ENCODE measurements at regions not wholly inside any gene's neighbourhood (a gene's known extent, or its start where the extent isn't known, plus 50 kb on each side); places are given as distances from the start of the nearest gene placed in this dataset.

- TF ChIP-seq CTCF (conservative IDR thresholded peaks at IDR 0.05; ENCODE audit: control insufficient read depth, insufficient read depth, low read depth, low read length) = no peak
- H3K4me3 ChIP-seq (ENCODE audit: control insufficient read depth, low read depth, low read length) = no peak overlapping the region
- no peak for DNase-seq (ENCODE audit: low read depth)
These were observed 60.0 kb upstream of the NUDT10 start for GRCh38 chrX:51272638-51273037.

DNA sequence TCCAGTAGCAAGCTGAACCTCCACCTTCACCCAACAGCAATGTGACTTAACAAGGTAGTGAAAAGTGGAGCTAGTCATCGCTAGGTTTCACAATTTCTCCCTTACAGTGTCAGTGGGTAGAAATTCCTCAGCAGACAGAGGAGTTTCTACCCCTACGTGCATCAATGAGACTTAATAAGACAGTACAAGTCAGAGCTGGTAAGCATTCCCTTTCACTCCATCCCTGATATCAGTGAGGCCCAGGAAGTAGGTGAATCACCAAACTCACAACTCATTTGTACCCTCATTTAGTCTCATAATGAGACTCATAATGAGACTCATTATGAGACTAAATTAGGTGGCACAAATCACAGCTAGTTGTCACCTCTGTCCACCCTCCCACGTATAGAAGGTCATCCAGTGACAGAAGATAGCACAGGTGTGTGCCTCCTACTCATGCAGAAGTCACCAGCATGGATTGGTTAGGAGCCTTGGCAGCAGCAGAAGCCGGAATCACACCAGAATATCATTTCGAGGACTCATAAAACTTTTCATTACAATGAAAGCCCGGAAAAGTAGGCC is 50.8 kb upstream of the NUDT10 start:
- DNase-seq (ENCODE audit: low read depth) = no peak
- no peak overlapping the region for H3K4me3 ChIP-seq (ENCODE audit: control insufficient read depth, low read depth, low read length)
- no peak for TF ChIP-seq CTCF (conservative IDR thresholded peaks at IDR 0.05; ENCODE audit: control insufficient read depth, insufficient read depth, low read depth, low read length)
